Ovary (tissue), 3 donors: ENCODE measurements at regions not wholly inside any gene's neighbourhood (a gene's known extent, or its start where the extent isn't known, plus 50 kb on each side); places are given as distances from the start of the nearest gene placed in this dataset.
"Not testable (repeated sequence)": the region's sequence is repeated elsewhere in the genome, so short reads cannot be mapped to it uniquely, and the experiment has no call there.

Experiments used
- EP300 ChIP-seq: sonication (generic); formaldehyde crosslinking; IDR thresholded peaks from one replicate; pipeline ENCODE4 v1.6.1; 2017; ENCODE audit warnings: antibody characterized with exemption
- TF ChIP-seq, protein P1 (sequence below), 3 donors: fragments of 450-650 bp in 2 of 3; fragments of 200-600 bp in 1 of 3; IDR thresholded peaks; one replicate each; pipeline versions ENCODE4 v1.5.1 to v1.8.0; 2016 to 2022; ENCODE audit warnings: antibody characterized with exemption in 3 of 3, mild to moderate bottlenecking in 1 of 3
- donor health status: DM: no; HTN: no; CAD: no.

DNA sequence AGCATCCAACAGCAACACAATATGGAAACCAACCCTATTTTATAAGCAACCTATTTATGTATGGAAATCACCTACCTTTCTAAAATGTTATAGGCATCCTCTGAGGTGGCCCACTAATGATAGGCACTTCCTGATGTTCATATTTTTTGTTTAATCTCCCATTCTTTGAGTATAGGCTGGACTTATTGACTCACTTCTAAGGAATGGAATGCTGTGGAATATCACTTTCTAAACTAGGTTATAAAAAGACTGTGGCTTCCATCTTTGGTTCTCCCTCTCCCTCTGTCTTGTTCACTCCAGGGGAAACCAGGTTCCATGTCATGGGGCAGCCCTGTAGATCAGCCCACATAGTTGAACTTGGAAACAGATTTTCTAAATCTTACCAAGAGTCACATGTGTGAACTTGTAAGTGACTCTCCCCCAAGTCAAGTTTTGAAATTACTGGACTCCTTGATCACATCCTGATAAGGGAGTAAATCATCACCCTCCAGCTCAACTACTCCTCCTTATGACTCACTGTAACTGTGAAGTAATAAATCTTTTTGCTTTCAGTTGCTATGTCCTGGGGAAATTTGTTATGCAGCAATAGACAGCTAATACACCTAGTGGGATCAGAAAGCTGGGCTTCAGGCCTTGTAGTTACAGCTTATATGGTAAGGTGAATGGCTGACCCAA, 133.6 kb upstream of the POMZP3 start:
- TF ChIP-seq, protein P1, sequence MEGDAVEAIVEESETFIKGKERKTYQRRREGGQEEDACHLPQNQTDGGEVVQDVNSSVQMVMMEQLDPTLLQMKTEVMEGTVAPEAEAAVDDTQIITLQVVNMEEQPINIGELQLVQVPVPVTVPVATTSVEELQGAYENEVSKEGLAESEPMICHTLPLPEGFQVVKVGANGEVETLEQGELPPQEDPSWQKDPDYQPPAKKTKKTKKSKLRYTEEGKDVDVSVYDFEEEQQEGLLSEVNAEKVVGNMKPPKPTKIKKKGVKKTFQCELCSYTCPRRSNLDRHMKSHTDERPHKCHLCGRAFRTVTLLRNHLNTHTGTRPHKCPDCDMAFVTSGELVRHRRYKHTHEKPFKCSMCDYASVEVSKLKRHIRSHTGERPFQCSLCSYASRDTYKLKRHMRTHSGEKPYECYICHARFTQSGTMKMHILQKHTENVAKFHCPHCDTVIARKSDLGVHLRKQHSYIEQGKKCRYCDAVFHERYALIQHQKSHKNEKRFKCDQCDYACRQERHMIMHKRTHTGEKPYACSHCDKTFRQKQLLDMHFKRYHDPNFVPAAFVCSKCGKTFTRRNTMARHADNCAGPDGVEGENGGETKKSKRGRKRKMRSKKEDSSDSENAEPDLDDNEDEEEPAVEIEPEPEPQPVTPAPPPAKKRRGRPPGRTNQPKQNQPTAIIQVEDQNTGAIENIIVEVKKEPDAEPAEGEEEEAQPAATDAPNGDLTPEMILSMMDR (IDR thresholded peaks at IDR 0.05): not testable (repeated sequence)
- not testable (repeated sequence) for TF ChIP-seq EP300
